GM18870 (cell line): ENCODE measurements at regions not wholly inside any gene's neighbourhood (a gene's known extent, or its start where the extent isn't known, plus 50 kb on each side); places are given as distances from the start of the nearest gene placed in this dataset.
A peak's percentile ranks its signal among the peaks of the same experiment; 100 is the strongest.

ENCODE experiments used
- ATAC-seq: cut with Tn5 transposase; IDR thresholded peaks from one replicate; pipeline ENCODE4 v1.9.1; 2021; ENCODE audit warnings: moderate library complexity; ENCODE audit not compliant: unreplicated experiment

DNA sequence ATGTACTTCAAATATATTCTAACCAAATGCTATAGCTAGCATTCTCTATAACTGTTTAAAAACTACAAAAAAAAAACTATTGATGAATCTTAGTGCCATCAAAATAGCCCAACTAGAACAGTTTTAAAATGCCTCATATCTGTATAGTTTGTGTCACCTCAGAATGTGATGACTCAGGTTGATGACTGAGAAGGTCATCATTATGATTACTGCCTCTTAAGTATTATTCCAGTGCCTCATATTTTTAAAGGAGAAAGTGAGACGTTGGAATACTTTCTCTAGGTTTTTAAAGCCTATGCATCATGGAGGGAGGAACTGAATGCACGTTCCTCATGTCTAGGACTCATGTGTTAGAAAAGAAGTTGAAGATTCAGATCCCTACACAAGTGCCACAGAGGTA, 88.2 kb downstream of the TMA16 start:
- no peak for ATAC-seq

GRCh38 chr4:163587867-163588266, 93.4 kb downstream of the TMA16 start:
- ATAC-seq, result peak; percentile 64

DNA sequence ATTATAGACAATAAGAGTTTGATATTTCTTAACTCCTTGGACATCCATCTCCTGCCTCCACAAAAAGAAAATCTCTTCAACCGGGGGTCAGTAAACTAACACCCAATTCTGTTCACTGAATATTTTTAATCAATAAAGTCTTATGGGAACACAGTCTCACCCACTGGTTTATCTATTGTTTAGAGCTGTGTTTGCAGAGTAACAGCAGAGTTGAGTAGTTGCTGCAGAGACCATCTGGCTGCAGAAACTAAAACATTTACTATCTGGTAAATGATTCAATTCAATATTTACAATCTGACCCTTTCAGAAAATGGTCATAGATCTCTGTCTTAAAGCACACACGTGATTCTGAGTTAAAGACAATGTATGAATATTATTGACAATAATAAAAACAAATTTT, 94.0 kb downstream of the TMA16 start:
- no peak for ATAC-seq

DNA sequence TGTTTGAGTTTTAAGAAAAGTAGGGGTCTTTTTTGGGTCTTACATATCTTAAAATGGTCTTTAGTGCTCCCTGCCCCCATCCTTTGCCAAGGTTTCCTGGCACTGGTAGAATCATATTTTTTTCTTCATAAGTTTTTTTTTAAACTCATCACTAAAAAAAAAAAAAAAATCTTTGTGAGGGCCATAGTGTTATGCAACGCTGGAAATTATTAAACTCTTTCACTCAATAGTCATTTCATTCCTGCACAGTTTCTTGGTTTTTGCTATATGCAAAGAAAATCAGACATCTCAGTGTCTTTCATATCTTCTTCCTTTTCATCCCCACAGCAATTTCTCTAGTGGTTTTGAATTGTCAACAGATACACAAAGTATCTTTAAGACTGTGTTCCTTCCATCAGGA, 95.6 kb downstream of the TMA16 start:
- ATAC-seq, result peak; percentile 40

- ATAC-seq, result no peak
These were observed 96.3 kb downstream of the TMA16 start for GRCh38 chr4:163590619-163591264.

DNA sequence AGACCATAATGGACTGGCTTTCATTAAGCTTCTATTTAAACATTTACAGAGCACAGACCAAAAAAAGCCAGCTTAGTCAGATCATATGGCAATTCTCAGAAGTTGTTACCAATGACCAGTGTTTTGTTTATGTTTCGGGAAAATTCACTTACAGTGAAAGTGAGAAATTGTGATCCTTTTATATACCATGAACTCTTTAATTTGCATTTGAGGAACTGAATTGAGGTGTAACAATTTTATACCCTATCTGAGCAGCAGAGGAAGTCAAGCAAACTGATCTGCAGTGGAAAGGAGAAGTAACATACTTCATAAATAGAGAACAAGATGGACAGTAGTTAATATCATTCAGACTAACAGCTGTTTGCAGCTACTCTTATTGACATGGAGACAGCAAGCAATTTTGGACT, 97.1 kb downstream of the TMA16 start:
- ATAC-seq, result peak; percentile 89

DNA sequence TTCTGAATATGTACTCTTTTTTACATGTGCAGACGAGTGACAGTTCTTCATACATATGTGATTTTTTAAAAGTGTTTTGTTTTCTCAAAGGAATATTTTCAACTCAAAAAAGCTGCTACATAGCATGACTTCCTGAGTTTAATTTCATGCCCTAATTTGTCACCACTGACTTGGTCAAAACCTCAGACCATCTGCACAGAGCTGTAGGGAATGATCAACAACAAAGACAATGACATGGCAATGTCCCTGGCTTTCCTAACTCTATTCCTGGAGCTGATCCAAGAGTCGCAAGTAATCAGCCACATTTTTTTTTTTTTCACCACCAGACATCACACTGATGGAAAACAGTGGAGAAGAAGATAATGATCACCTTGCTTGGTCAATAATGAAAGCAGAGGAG, 97.7 kb downstream of the TMA16 start:
- ATAC-seq, result no peak

GRCh38 chr4:163595580-163595979, 101.1 kb downstream of the TMA16 start:
- ATAC-seq, result no peak

DNA sequence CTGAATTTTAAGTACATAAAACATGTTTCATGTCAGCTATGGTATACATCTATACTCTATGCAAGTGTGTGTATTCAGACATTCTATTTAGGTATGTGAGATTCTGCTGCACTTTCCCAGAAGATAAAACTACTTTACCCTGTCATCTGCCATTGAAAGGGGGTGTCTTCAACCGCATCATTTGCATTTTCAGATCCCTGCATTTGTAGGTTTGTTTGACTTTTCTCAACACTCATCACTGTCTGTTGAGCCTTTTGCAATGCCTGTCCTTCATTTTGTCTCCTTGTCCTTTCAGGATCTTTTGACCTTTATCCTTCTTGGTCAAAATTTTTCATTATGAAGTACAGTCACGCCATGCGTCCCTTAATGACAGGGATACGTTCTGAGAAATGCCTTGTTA, 103.5 kb downstream of the TMA16 start:
- ATAC-seq, result no peak

GRCh38 chr4:163598489-163598888, 104.0 kb downstream of the TMA16 start:
- no peak for ATAC-seq

- no peak for ATAC-seq
These were observed 106.2 kb downstream of the TMA16 start for GRCh38 chr4:163600727-163601126.

DNA sequence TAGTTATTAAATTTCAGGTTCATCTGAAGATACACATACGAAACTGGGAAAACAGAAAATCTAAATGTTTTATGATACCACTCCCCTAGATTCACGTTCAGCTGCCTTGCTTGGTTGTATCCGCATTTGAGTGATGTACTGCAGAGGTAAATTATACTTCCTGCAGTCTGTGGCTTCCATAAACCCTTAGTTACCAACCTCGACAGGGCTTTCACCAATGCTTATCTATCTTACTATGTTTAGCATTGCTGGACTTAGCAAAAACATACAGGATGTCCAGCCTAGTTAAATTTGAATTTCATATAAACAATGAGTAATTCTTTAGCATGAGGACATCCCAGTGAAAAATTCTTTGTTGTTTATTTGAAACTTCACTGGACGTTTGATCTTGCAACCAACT, 108.8 kb downstream of the TMA16 start:
- ATAC-seq, result no peak

DNA sequence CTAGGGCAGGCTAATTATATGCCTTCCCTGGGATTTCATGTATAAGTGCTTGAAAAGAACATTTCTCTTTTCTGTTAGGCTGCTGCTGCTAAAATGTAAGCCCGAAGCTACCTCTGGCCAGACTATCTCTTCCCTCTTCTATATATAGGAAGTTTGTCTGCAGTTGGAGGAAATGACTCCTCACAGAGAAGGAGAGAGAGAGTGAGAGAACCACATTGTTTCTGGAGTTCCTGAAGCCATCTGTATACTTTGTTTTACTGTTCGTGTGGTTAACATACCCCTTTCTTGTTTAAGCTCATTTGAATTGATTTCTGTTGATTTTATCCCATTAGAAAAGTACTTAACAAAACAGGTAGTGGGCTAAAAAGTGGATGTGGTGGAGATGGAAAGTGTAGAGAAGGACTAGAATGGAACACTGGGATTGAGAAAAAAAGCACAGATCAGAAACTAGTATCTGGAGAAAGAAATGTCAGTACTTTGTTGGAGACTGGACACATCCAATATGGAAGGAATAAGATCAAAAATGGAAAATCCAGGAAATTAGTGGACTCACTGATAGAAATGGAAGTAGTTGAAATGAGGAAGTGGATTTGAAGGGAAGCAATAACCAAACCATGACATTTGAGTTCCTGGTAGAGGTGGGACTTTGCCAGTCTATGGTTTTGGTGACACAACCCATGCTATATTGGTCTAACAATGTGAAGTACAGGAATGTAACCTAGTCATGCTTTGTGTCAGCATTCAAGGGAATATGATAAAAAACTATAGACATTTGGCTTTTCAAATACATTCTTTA, 112.6 kb downstream of the TMA16 start:
- ATAC-seq, result no peak

- no peak for ATAC-seq
These were observed 114.5 kb downstream of the TMA16 start for GRCh38 chr4:163609019-163609418.

DNA sequence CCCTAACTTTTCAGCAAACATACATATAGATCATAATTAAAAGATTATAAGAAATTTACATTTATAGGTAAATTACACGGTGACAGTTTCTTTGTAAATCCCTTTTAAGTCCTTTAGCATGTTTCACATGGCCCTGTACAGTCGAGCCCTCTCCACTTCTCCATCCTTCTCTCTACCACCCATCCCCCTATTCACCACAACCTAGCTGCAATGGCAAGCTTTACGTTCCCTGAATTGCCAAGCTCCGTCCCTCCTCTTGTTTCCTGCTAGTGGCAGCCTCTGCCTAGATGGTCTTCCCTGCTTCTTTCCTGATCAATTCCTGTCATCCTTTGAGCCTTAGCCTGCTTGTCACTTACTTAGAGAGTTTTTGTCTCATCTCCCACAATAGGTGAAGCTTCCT, 116.2 kb downstream of the TMA16 start:
- ATAC-seq, result no peak

- ATAC-seq, result no peak
These were observed 116.7 kb downstream of the TMA16 start for GRCh38 chr4:163611182-163611581.

DNA sequence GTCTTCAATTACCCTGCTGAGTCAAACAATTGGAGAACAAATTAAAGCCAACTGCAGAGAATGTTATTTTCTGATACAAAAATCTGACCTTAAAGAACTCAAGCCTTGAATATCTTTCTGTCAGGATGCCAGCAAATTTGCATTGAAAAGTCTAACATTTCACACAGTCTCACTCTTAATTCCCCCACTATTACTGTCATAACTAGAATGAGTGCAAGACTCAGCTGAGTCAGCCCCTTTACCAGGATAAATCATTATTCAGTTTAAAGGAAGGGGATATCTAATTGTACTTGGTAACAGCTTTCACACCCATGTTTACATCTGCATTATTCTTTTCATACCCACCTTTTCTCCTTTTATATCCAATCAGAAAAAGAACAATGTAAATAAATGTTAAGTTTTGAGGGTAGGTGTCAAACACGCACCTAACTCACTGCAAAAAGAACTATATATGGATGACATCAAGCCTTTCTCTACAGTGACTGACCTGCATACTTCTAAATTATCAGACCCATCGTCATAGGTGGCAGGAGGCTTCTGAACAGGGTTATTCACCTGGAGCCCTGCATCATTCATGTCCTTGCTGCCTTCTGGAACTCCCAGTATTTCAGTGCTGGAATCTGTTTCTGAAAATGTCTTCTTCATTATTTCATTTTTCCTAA, 117.4 kb downstream of the TMA16 start:
- peak; percentile 70 for ATAC-seq

DNA sequence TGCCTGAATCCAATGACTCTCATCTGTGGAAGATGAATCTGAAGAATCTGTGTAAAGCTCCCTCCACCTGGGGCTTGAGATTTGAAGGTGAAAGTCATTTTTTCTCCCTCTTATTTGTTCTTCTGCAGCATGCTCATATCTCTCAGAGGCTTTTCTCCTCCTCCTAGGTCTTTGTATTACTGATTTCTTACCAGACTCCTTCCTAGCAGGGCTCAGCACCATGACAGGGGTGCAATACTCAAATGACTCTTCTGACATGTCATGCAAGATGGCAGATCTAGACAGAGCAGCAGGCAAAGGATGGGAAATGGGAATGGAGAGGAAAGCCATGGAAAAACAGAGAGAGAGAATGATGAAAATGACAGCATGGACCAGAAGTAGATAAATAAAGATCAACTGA, 118.3 kb downstream of the TMA16 start:
- no peak for ATAC-seq

DNA sequence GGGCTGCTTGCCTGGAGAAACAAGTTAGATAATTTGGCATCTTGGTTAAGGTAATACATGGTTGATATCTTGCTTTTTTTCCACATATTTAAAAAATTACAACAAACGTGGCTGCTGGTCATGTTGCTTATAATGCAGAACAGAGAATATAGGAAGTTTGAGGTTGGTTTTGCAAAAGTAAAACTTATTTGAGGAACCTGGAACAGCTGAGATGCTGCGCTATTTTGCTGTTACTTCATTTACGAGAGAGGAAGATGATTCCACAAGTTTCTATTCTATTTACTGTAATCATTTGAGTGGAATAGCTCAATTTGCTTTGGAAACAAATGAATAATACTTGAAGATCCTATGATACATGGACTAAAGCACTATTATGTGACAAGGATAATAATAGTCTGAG, 118.9 kb downstream of the TMA16 start:
- ATAC-seq, result no peak

DNA sequence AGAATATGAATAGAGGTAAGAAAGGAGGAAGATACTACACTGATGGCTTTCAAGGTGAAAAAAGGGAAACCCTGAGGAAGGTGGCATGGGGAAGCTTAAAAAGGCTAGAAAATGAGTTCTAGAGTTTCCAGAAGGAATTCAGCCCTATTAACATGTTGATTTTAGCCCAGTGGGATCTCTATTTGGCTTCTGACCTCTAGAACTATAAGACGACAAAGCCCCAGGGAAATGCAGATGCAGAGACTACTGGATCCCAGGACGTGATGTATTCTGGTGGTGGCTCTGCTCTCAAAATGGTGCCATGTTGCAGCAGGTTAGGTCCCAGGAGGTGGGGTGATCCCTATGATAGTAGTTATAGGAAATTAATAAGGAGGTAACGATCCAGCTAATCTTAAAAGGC, 120.4 kb downstream of the TMA16 start:
- ATAC-seq, result no peak

- ATAC-seq, result peak; percentile 59
These were observed 124.4 kb downstream of the TMA16 start for GRCh38 chr4:163618845-163619244.

DNA sequence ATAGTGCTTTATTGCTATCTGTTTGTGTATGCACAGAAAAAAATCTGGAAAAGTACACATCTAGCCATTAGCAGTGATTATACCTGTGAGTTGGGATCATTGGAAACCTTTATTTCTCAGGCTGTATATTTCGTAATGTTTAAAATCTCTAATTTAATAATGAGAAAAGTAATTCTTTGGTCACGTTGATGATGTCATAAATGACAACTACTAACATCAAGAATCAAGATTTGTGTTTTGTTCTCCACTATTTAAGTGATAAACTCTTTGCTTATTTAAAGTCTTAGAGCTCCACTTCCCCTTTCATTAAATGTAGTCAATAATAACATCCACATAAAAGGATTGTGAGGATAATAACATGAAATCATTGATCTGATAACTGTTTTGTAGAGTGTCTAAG, 126.2 kb downstream of the TMA16 start:
- ATAC-seq, result no peak
